IPS-15b (cell line): ENCODE measurements at regions not wholly inside any gene's neighbourhood (a gene's known extent, or its start where the extent isn't known, plus 50 kb on each side); places are given as distances from the start of the nearest gene placed in this dataset.
"Not testable (repeated sequence)": the region's sequence is repeated elsewhere in the genome, so short reads cannot be mapped to it uniquely, and the experiment has no call there.

ENCODE experiments used
- H3K27me3 ChIP-seq: one replicate; pipeline ENCODE4 v1.6.1; 2013; ENCODE audit warnings: low read length; ENCODE audit not compliant: control insufficient read depth, insufficient read depth
- H3K36me3 ChIP-seq: one replicate; pipeline ENCODE4 v1.6.1; 2013; ENCODE audit warnings: low read length; ENCODE audit not compliant: control insufficient read depth, insufficient read depth
- H3K4me1 ChIP-seq: one replicate; pipeline ENCODE4 v1.6.1; 2013; ENCODE audit warnings: mild to moderate bottlenecking, low read length; ENCODE audit not compliant: control insufficient read depth, insufficient read depth
- H3K4me3 ChIP-seq: one replicate; pipeline ENCODE4 v1.5.1; 2013; ENCODE audit warnings: low read depth, low read length
- H3K9ac ChIP-seq: one replicate; pipeline ENCODE4 v1.6.1; 2013; ENCODE audit warnings: low read depth, mild to moderate bottlenecking, low read length
- H3K9me3 ChIP-seq: one replicate; pipeline ENCODE4 v1.6.1; 2013; ENCODE audit warnings: mild to moderate bottlenecking, low read length; ENCODE audit not compliant: control insufficient read depth, insufficient read depth

- not testable (repeated sequence) for H3K27me3 ChIP-seq, H3K36me3 ChIP-seq, H3K9ac ChIP-seq, H3K4me1 ChIP-seq, H3K9me3 ChIP-seq
- H3K4me3 ChIP-seq, result peak overlapping the region; percentile 50
Observed at GRCh38 chr1:148049115-148049496, 103.0 kb downstream of the NBPF11 start.

GRCh38 chr1:148048423-148049114 lies 103.5 kb downstream of the NBPF11 start:
- not testable (repeated sequence) for H3K27me3 ChIP-seq, H3K36me3 ChIP-seq, H3K9me3 ChIP-seq, H3K4me1 ChIP-seq, H3K9ac ChIP-seq
- H3K4me3 ChIP-seq, result peak overlapping the region; percentile 50

GRCh38 chr1:148045872-148046271 lies 106.2 kb downstream of the NBPF11 start:
- H3K4me1 ChIP-seq, H3K9me3 ChIP-seq, H3K4me3 ChIP-seq, H3K27me3 ChIP-seq, H3K9ac ChIP-seq, H3K36me3 ChIP-seq: not testable (repeated sequence)

- H3K9ac ChIP-seq, H3K4me3 ChIP-seq, H3K9me3 ChIP-seq, H3K4me1 ChIP-seq, H3K36me3 ChIP-seq, H3K27me3 ChIP-seq: not testable (repeated sequence)
Observed at GRCh38 chr1:148044495-148044894, 107.6 kb downstream of the NBPF11 start.
